Stomach (tissue), 4 donors: ENCODE measurements at regions not wholly inside any gene's neighbourhood (a gene's known extent, or its start where the extent isn't known, plus 50 kb on each side); places are given as distances from the start of the nearest gene placed in this dataset.

Experiments used
- POLR2A ChIP-seq, 4 donors: fragments of 450-650 bp; IDR thresholded peaks; one replicate each; pipeline ENCODE4 v1.6.1; 2016; ENCODE audit warnings: antibody characterized with exemption in 4 of 4, control low read depth in 2 of 4, mild to moderate bottlenecking in 1 of 4, moderate library complexity in 1 of 4
- POLR2AphosphoS5 ChIP-seq, 3 donors: sonication (generic); formaldehyde crosslinking; IDR thresholded peaks; one replicate each; pipeline ENCODE4 v1.6.1; 2016; ENCODE audit warnings: antibody characterized with exemption in 3 of 3
- TF ChIP-seq, protein P1 (sequence below), 7 experiments: fragments of 450-650 bp in 4 of 7; fragments of 200-600 bp in 3 of 7; sonication (generic) in 3 of 7; IDR thresholded peaks; one replicate each; pipeline ENCODE4 v1.5.1; 2016 to 2019; ENCODE audit warnings: antibody characterized with exemption in 7 of 7, control low read depth in 2 of 7, mild to moderate bottlenecking in 1 of 7

- no peak for TF ChIP-seq POLR2AphosphoS5 (IDR thresholded peaks at IDR 0.05)
- no peak for TF ChIP-seq POLR2A (IDR thresholded peaks at IDR 0.05)
- TF ChIP-seq, protein P1, sequence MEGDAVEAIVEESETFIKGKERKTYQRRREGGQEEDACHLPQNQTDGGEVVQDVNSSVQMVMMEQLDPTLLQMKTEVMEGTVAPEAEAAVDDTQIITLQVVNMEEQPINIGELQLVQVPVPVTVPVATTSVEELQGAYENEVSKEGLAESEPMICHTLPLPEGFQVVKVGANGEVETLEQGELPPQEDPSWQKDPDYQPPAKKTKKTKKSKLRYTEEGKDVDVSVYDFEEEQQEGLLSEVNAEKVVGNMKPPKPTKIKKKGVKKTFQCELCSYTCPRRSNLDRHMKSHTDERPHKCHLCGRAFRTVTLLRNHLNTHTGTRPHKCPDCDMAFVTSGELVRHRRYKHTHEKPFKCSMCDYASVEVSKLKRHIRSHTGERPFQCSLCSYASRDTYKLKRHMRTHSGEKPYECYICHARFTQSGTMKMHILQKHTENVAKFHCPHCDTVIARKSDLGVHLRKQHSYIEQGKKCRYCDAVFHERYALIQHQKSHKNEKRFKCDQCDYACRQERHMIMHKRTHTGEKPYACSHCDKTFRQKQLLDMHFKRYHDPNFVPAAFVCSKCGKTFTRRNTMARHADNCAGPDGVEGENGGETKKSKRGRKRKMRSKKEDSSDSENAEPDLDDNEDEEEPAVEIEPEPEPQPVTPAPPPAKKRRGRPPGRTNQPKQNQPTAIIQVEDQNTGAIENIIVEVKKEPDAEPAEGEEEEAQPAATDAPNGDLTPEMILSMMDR (IDR thresholded peaks at IDR 0.05), result no peak
Measured at GRCh38 chr6:105986998-105987397, 99.1 kb upstream of the PRDM1 start.
